ENCODE measurements at regions not wholly inside any gene's neighbourhood (a gene's known extent, or its start where the extent isn't known, plus 50 kb on each side); places are given as distances from the start of the nearest gene placed in this dataset.

- TF ChIP-seq RAD21 (IDR thresholded peaks at IDR 0.05 in 1 of 2, conservative IDR thresholded peaks at IDR 0.05 in 1 of 2; ENCODE audit: low read depth in 2 of 2, low read length in 2 of 2) (no peak), EP300 (IDR thresholded peaks at IDR 0.05; ENCODE audit: borderline replicate concordance in 1 of 2, low read depth in 2 of 2, low read length in 2 of 2) (no peak), CTCF (IDR thresholded peaks at IDR 0.05; ENCODE audit: control extremely low read depth in 1 of 3, insufficient read depth in 1 of 3, low read depth in 1 of 3, low read length in 3 of 3) (no peak), POLR2AphosphoS5 (IDR thresholded peaks at IDR 0.05; ENCODE audit: low read depth, low read length) (no peak), KDM4A (IDR thresholded peaks at IDR 0.05; ENCODE audit: low read depth, low read length, severe bottlenecking) (no peak), SRF (IDR thresholded peaks at IDR 0.05; ENCODE audit: low read depth, low read length) (no peak), JUND (IDR thresholded peaks at IDR 0.05; ENCODE audit: low read length) (no peak), GABPA (IDR thresholded peaks at IDR 0.05; ENCODE audit: borderline replicate concordance, insufficient read depth, low read length) (no peak), ATF2 (IDR thresholded peaks at IDR 0.05; ENCODE audit: low read length) (no peak), SP1 (IDR thresholded peaks at IDR 0.05; ENCODE audit: low read depth, low read length) (no peak), SIN3A (conservative IDR thresholded peaks at IDR 0.05 in 1 of 2, IDR thresholded peaks at IDR 0.05 in 1 of 2; ENCODE audit: low read depth in 1 of 2, low read length in 2 of 2) (no peak), MAFK (IDR thresholded peaks at IDR 0.05; ENCODE audit: low read depth, low read length) (no peak), BRCA1 (IDR thresholded peaks at IDR 0.05; ENCODE audit: low read depth, low read length) (no peak)
Measured at GRCh38 chr6:138645976-138646640, 127.5 kb upstream of the CCDC28A start.
